DMS153 (cell line): ENCODE measurements at regions not wholly inside any gene's neighbourhood (a gene's known extent, or its start where the extent isn't known, plus 50 kb on each side); places are given as distances from the start of the nearest gene placed in this dataset.

Source experiments
- DNase-seq: peaks from one replicate; lab custom pipeline; 2025; lab: John Stamatoyannopoulos, UW

GRCh38 chr12:24557738-24558137, 391.2 kb downstream of the BCAT1 start:
- DNase-seq = no peak

DNA sequence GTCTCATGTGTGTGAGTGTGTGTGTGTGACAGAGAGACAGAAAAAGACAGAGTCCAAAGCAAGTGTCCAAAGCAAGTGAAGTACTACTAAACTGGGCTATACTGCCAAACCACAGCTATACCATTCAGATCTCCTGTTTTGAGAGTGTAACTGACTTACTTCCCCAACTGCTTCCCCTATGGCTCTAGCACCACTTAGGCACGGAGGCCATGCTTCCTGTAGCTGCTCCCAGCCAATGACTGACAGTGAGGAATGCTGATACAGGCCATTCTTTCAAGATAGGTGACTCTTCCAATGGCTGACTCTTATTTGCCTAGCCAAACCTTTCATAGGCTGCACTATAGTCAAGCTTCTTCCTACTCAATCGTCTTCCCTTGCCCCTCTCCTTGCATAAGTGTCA, 393.2 kb downstream of the BCAT1 start:
- no peak for DNase-seq

DNA sequence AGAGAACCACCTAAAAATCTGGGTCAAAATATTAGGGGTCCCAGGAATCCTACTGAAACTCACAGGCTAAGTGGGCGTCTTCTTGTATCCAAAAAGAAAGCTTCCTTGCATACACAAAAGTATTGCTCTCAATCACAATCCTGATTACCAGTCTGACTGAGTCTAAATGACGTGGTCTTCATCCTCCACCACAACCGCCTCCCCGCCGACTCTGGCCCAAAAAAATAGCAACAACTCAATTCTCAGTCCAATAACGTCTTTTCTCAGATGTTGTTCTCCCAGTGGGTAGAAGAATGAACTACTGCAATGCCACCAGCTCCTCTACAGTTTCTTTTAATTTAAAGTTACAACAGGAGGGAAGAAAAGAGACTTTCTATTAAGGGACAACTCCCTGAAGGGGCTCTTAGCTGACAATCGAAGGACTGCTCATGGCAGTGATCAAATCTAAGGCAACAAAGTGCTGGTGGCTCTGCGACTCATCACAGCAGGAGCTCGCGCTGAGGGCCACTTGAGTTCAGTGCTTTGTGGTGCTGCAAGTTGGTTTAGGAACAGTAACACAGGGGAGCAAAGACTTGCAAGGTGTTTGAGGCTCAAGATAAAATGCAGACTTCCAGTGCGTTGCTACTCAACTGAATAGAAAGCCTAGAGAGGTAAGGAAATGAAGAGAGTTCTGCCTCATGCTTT, 394.1 kb downstream of the BCAT1 start:
- no peak for DNase-seq

DNA sequence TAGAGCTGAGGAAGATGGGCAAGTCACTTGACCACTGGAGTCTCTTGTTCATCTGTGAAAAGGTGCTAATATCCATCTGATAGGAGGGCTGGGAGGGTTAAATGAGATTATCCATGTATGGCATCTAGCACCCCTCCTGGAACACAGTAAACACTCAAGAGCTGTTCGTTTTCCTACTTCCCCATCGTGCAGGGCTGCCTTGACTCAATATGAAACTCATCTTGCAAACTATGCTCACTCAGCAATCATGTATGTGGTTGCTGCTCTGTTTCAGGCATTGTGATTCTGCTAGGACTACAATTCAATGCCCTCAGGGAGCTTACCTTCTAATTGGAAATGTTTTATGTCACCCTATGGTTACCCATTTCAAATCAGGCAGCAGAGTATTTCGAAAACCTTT, 395.6 kb downstream of the BCAT1 start:
- DNase-seq = no peak

DNA sequence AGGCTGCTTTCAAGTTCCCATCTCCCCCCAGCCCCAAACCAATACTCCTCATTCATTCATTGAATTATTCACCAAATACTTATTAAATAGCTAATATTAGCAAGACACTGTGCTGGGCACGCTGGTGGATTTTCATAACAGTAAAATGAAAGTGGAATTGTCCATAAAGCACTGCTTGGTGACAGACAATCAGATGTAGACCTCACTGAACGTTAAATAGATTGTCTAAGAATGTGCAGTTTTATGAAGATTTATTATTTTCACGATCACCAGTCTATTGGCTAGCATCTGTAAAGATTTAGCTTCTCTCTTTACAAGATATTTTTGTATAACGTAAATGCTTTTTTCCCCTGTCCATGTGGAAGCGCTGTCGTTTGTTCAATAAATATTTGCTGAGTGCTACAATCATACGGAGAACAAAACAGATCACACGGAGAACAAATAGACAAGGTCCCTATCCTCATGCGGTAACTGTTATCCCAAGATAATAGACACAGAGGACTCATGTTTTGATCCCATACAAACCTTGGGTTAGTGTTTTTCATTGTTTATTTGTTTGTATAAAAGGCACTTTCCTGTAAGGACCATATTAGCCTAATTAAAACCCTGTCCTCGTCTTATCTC, 397.6 kb downstream of the BCAT1 start:
- DNase-seq = peak; percentile 65

- DNase-seq = no peak
Observed at GRCh38 chr12:24550609-24551008, 398.3 kb downstream of the BCAT1 start.

GRCh38 chr12:24546661-24547060, 402.2 kb downstream of the BCAT1 start:
- DNase-seq = no peak

GRCh38 chr12:24546084-24546483, 402.8 kb downstream of the BCAT1 start:
- no peak for DNase-seq

- no peak for DNase-seq
Observed at GRCh38 chr12:24544368-24544767, 404.5 kb downstream of the BCAT1 start.

GRCh38 chr12:24541193-24541871, 407.6 kb downstream of the BCAT1 start:
- DNase-seq = no peak

DNA sequence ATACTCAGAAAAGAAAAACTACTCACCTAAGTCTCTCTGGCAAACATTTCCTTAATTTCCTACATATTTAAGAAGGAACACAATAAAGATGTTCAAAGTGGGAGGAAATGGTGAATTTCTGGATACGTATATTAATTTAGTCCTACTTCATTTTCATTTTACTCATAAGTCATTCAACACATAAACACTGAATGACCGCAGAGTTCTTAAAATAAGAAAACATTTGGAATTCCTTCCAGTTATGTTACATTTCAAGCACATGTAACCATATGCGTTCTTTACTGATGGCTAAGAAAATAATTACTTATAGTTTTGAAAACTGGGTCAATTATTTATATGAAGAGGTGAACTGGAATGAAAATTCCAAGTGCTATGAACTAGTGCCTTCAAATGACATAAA, 409.3 kb downstream of the BCAT1 start:
- no peak for DNase-seq

- no peak for DNase-seq
Observed at GRCh38 chr12:24537083-24537860, 411.6 kb downstream of the BCAT1 start.

- DNase-seq = no peak
Observed at GRCh38 chr12:24535334-24536069, 413.4 kb downstream of the BCAT1 start.

- no peak for DNase-seq
Observed at GRCh38 chr12:24534622-24535021, 414.3 kb downstream of the BCAT1 start.

DNA sequence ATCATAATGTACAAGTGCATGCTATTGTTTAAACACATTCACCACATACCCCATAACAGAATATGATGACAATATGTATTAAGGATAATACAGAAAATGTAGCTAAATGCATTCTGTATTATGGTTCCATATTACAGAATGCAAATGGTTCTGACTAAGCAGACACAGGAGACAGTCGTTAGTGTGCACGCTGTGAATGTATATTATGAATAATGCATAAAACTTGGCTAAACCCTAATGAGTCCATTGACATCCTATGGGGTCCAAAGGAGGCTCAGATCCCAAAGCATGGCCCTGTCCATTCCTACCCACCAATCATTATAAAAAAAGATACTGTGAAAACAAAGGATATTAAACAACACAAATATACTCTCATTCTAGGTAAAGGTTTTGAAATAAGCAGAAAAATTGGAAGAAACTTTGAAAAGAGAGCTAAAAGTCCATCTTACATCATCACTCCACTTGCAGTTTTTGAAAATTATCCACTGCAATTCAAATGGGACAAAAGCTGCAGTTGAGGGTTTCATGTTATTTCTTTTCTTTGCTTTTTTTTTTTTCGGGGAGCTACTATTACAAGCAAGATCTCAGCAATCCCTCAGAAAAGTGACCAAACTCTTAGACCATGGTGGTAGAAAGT, 415.1 kb downstream of the BCAT1 start:
- DNase-seq = no peak

GRCh38 chr12:24530689-24531088, 418.2 kb downstream of the BCAT1 start:
- no peak for DNase-seq

DNA sequence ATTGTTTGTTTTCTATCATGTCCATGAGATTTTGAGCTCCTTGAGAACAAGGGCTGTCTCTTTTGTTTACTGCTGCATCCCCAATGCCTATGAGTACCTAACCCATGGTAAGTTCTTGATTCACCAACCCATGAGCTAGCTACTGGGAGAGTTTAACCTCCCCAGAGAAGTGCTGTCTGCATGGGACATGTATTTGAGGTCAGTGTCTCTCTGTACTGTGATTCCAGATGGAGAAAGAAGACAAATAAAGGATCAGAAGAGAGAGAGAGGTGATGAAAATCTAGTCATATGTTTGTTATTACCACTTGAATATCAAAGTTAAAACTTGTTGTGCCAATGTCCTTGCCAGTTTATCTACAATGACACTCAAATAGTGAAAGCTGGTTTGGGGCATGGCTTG, 421.8 kb downstream of the BCAT1 start:
- no peak for DNase-seq

DNA sequence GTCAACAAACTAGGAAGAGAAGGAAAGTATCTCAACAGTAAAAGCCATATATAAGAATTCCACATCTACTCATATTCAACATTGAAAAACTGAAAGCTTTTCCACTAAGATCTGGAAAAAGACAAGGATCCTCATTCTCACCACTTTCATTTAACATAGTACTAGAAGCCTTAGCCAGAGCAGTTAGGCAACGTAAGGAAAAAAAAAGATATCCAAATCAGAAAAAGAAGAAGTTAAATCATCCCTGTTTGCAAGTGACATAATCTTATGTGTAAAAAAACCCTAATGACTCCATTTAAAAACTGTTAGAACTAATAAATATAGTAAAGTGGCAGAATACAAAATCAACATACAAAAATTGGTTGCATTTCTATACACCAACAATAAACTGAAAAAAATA, 426.2 kb downstream of the BCAT1 start:
- no peak for DNase-seq

GRCh38 chr12:24519759-24520158, 429.1 kb downstream of the BCAT1 start:
- no peak for DNase-seq

GRCh38 chr12:24517000-24517399, 431.9 kb downstream of the BCAT1 start:
- no peak for DNase-seq

- DNase-seq = no peak
Observed at GRCh38 chr12:24510581-24511125, 438.2 kb downstream of the BCAT1 start.
